Uterus (tissue), 3 donors: ENCODE measurements at regions not wholly inside any gene's neighbourhood (a gene's known extent, or its start where the extent isn't known, plus 50 kb on each side); places are given as distances from the start of the nearest gene placed in this dataset.

Experiments
- DNase-seq, 2 donors: peaks; one replicate each; pipeline ENCODE4 v3.0.0-alpha.2; 2019 to 2020
- H3K27ac ChIP-seq, 2 donors: fragments of 200-600 bp; sonication (generic); 1 replicate in 1 of 2; 2 replicates in 1 of 2; pipeline ENCODE4 v1.5.1; 2016 to 2018
- H3K27me3 ChIP-seq, 2 donors: fragments of 200-600 bp; sonication (generic); one replicate each; pipeline ENCODE4 v1.5.1; 2018 to 2019; ENCODE audit warnings: control low read depth in 1 of 2
- H3K36me3 ChIP-seq, 2 donors: fragments of 200-600 bp; sonication (generic); one replicate each; pipeline ENCODE4 v1.5.1; 2019; ENCODE audit warnings: control low read depth in 1 of 2
- H3K4me1 ChIP-seq, 2 donors: fragments of 200-600 bp; sonication (generic); one replicate each; pipeline ENCODE4 v1.5.1; 2018 to 2019; ENCODE audit warnings: control low read depth in 1 of 2
- H3K4me3 ChIP-seq, 2 donors: fragments of 200-600 bp; sonication (generic); 1 replicate in 1 of 2; 2 replicates in 1 of 2; pipeline ENCODE4 v1.5.1; 2018 to 2019; ENCODE audit warnings: mild to moderate bottlenecking in 1 of 2
- H3K9me3 ChIP-seq, 2 donors: fragments of 200-600 bp; sonication (generic); one replicate each; pipeline ENCODE4 v1.5.1; 2019; ENCODE audit warnings: control low read depth in 1 of 2
- POLR2A ChIP-seq, 2 donors: fragments of 450-650 bp; IDR thresholded peaks; one replicate each; pipeline ENCODE4 v1.6.1; 2016; ENCODE audit warnings: antibody characterized with exemption in 2 of 2, mild to moderate bottlenecking in 1 of 2, moderate library complexity in 1 of 2
- intact Hi-C: fragments of 100-400 bp; cut with DNase I; formaldehyde crosslinking; loops from one replicate; pipeline ENCODE4 v1.15.1; 2023; ENCODE audit warnings: low total_unique reads
- TF ChIP-seq, protein P1 (sequence below), 4 experiments: fragments of 200-600 bp in 2 of 4; fragments of 450-650 bp in 2 of 4; sonication (generic) in 2 of 4; IDR thresholded peaks; one replicate each; pipeline ENCODE4 v1.5.1; 2016 to 2019; ENCODE audit warnings: antibody characterized with exemption in 4 of 4, mild to moderate bottlenecking in 2 of 4, moderate library complexity in 1 of 4
- donor health status: DM: yes; HTN: yes; CAD: no.

GRCh38 chr4:166602068-166602467 is 632.2 kb downstream of the SPOCK3 start:
- DNase-seq: no peak
- no peak for TF ChIP-seq POLR2A (IDR thresholded peaks at IDR 0.05)
- TF ChIP-seq, protein P1, sequence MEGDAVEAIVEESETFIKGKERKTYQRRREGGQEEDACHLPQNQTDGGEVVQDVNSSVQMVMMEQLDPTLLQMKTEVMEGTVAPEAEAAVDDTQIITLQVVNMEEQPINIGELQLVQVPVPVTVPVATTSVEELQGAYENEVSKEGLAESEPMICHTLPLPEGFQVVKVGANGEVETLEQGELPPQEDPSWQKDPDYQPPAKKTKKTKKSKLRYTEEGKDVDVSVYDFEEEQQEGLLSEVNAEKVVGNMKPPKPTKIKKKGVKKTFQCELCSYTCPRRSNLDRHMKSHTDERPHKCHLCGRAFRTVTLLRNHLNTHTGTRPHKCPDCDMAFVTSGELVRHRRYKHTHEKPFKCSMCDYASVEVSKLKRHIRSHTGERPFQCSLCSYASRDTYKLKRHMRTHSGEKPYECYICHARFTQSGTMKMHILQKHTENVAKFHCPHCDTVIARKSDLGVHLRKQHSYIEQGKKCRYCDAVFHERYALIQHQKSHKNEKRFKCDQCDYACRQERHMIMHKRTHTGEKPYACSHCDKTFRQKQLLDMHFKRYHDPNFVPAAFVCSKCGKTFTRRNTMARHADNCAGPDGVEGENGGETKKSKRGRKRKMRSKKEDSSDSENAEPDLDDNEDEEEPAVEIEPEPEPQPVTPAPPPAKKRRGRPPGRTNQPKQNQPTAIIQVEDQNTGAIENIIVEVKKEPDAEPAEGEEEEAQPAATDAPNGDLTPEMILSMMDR (IDR thresholded peaks at IDR 0.05): no peak
- no peak overlapping the region for H3K4me3 ChIP-seq
- intact Hi-C loops: no loop called here
- H3K27me3 ChIP-seq: no peaks in the 10 kb centered on the region
- H3K9me3 ChIP-seq: no peaks in the 10 kb centered on the region
- no peaks in the 10 kb centered on the region for H3K4me1 ChIP-seq
- H3K36me3 ChIP-seq: no peaks in the 10 kb centered on the region
- no peak overlapping the region for H3K27ac ChIP-seq

GRCh38 chr4:166622425-166622977 is 611.8 kb downstream of the SPOCK3 start:
- TF ChIP-seq, protein P1 (IDR thresholded peaks at IDR 0.05): no peak
- TF ChIP-seq POLR2A (IDR thresholded peaks at IDR 0.05): no peak
- intact Hi-C loops: no loop called here
- H3K27ac ChIP-seq: no peak overlapping the region

GRCh38 chr4:166625018-166625637 is 609.2 kb downstream of the SPOCK3 start:
- no peaks in the 10 kb centered on the region for H3K9me3 ChIP-seq
- H3K36me3 ChIP-seq: no peaks in the 10 kb centered on the region
- no peaks in the 10 kb centered on the region for H3K4me1 ChIP-seq
- no peak overlapping the region for H3K4me3 ChIP-seq
- intact Hi-C loops: no loop called here
- no peak overlapping the region for H3K27ac ChIP-seq
- no peaks in the 10 kb centered on the region for H3K27me3 ChIP-seq
- no peak for DNase-seq
- TF ChIP-seq, protein P1 (IDR thresholded peaks at IDR 0.05): no peak
- TF ChIP-seq POLR2A (IDR thresholded peaks at IDR 0.05): no peak

More at GRCh38 chr4:166622425-166622977, 611.8 kb downstream of the SPOCK3 start:
- no peaks in the 10 kb centered on the region for H3K36me3 ChIP-seq
- no peaks in the 10 kb centered on the region for H3K4me1 ChIP-seq
- no peak for DNase-seq
- no peaks in the 10 kb centered on the region for H3K9me3 ChIP-seq
- no peak overlapping the region for H3K4me3 ChIP-seq
- no peaks in the 10 kb centered on the region for H3K27me3 ChIP-seq

DNA sequence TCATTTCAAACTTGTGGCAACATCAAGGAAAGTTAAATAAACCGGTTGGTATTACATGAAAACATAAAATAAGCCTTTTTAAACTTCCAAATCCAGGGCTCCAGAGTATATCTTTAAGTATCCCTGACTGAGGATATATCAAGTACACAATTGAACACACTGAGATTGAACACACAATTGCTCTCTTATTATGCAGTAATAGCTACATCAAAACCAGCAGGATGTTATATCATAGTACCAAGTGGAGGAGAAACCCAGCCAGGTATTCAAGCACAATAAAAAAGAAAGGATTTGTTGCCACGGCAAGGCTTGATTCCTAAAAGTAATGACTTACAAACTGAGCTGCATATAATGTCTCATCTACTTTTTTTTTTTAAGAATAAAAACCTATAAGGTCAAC is 605.8 kb downstream of the SPOCK3 start:
- H3K27me3 ChIP-seq: no peaks in the 10 kb centered on the region
- no peak overlapping the region for H3K27ac ChIP-seq
- H3K4me1 ChIP-seq: no peaks in the 10 kb centered on the region
- intact Hi-C loops: no loop called here
- TF ChIP-seq POLR2A (IDR thresholded peaks at IDR 0.05): no peak
- TF ChIP-seq, protein P1 (IDR thresholded peaks at IDR 0.05): no peak
- no peaks in the 10 kb centered on the region for H3K36me3 ChIP-seq
- no peaks in the 10 kb centered on the region for H3K9me3 ChIP-seq
- no peak overlapping the region for H3K4me3 ChIP-seq
- no peak for DNase-seq

DNA sequence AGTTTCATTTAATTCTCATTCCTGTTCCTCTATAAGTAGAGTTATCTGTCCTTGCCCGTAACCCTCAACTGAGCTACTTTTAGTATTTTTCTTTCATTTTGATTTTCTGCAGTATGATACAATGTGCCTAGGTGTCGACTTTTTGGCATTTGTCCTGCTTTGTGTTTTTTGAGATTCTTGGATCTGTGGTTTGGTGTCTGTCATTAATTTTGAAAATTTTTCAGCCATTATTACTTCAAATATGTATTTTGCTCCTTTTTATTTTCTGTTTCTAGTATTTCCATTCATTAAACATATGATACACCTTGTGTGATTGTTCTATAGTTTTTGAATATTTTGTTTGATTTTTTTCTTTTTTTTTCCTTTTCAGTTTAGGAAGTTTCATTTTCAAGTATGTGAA is 598.9 kb downstream of the SPOCK3 start:
- no peak overlapping the region for H3K27ac ChIP-seq
- no peak overlapping the region for H3K4me3 ChIP-seq
- no peaks in the 10 kb centered on the region for H3K36me3 ChIP-seq
- DNase-seq: no peak
- H3K4me1 ChIP-seq: no peaks in the 10 kb centered on the region
- TF ChIP-seq, protein P1 (IDR thresholded peaks at IDR 0.05): no peak
- no peak for TF ChIP-seq POLR2A (IDR thresholded peaks at IDR 0.05)
- intact Hi-C loops: no loop called here
- H3K9me3 ChIP-seq: no peaks in the 10 kb centered on the region
- no peaks in the 10 kb centered on the region for H3K27me3 ChIP-seq
